GM21717 (cell line): ENCODE measurements at regions not wholly inside any gene's neighbourhood (a gene's known extent, or its start where the extent isn't known, plus 50 kb on each side); places are given as distances from the start of the nearest gene placed in this dataset.
"Not testable (repeated sequence)": the region's sequence is repeated elsewhere in the genome, so short reads cannot be mapped to it uniquely, and the experiment has no call there.

Source experiments
- ATAC-seq: cut with Tn5 transposase; IDR thresholded peaks from one replicate; pipeline ENCODE4 v1.9.1; 2021; ENCODE audit warnings: mild to moderate bottlenecking, moderate library complexity; ENCODE audit not compliant: unreplicated experiment

- ATAC-seq, result no peak
These were observed 84.1 kb upstream of the RGPD4 start for GRCh38 chr2:107742460-107743027.

DNA sequence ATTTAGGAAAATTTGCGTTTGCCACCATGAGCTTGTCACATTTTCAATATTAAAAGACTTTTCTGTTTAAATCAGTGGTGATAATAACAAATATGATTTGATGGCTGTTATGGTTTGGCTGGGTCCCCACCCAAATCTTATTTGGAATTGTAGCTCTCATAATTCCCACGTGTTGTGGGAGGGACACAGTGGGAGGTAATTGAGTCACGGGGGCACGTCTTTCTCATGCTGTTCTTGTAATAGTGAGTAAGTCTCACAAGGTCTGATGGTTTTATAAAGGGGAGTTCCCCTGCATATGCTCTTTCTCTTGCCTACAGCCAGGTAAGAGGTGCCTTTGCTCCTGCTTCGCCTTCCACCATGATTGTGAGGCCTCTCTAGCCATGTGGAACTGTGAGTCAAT lies 83.4 kb upstream of the RGPD4 start:
- no peak for ATAC-seq

DNA sequence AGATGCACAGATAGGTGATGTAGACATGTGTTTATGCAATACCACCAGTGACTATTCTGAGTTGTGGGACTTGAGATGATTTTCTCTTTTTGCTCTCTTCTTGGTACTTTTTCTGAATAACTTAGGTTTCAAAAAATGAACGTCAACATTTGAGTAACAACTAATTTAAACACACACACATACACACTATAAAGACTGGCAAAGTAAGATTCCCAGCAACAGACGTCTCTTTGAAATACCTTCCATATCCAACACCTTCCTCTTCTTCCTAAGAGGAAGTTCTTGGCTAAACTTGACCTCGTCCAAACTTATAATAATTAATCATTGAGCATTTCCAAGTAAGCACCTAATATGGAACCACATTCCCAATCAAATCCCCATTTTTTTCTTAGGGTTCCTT lies 81.6 kb upstream of the RGPD4 start:
- ATAC-seq, result no peak

DNA sequence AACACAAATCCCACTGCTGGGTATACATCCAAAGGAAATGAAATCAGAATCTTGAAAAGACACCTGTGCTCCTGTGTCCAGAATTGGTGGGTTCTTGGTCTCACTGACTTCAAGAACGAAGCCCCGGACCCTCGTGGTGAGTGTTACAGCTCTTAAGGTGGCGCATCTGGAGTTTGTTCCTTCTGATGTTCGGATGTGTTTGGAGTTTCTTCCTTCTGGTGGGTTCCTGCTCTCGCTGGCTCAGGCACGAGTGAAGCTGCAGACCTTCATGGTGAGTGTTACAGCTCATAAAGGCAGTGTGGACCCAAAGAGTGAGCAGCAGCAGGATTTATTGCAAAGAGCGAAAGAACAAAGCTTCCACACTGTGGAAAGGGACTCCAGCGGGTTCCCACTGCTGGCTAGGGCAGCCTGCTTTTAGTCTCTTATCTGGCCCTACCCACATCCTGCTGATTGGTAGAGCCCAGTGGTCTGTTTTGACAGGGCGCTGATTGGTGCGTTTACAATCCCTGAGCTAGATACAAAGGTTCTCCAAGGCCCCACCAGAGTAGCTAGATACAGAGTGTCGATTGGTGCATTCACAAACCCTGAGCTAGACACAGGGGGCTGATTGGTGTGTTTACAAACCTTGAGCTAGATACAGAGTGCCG lies 80.0 kb upstream of the RGPD4 start:
- ATAC-seq, result not testable (repeated sequence)

DNA sequence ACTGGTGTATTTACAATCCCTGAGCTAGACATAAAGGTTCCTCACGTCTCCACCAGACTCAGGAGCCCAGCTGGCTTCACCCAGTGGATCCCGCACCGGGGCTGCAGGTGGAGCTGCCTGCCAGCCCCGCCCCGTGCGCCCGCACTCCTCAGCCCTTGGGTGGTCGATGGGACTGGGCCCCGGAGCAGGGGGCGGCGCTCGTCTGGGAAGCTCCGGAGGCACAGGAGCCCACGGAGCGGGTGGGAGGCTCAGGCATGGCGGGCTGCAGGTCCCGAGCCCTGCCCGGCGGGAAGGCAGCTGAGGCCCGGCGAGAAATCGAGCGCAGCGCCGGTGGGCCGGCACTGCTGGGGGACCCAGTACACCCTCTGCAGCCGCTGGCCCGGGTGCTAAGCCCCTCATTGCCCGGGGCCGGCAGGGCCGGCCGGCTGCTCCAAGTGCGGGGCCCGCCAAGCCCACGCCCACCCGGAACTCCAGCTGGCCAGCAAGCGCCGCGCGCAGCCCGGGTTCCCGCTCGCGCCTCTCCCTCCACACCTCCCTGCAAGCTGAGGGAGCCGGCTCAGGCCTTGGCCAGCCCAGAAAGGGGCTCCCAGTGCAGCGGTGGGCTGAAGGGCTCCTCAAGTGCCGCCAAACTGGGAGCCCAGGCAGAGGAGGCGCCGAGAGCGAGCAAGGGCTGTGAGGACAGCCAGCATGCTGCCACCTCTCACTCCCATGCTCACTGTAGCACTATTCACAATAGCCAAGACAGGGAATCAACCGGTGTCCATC lies 79.3 kb upstream of the RGPD4 start:
- not testable (repeated sequence) for ATAC-seq

GRCh38 chr2:107747964-107748583 lies 78.6 kb upstream of the RGPD4 start:
- ATAC-seq, result no peak

DNA sequence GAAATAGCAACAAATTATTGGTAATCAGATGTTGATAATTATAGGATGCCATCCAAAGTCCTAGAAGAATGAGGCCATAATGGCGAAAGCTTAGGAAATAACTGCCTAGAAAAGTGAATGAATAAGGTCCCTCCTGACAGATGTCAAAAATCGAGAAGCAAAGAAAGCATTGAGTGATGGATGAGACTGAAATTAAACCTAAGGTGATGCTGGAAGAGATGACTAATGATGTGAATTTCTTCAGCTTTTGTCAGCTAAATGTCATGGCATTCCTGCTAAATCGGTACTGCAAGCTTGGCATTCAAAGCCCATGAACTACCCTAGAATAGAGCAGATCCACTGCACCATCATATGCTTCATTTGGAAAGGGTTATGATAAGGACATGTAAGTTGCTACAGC lies 74.8 kb upstream of the RGPD4 start:
- ATAC-seq, result no peak

- ATAC-seq, result not testable (repeated sequence)
These were observed 72.9 kb upstream of the RGPD4 start for GRCh38 chr2:107753806-107754205.

DNA sequence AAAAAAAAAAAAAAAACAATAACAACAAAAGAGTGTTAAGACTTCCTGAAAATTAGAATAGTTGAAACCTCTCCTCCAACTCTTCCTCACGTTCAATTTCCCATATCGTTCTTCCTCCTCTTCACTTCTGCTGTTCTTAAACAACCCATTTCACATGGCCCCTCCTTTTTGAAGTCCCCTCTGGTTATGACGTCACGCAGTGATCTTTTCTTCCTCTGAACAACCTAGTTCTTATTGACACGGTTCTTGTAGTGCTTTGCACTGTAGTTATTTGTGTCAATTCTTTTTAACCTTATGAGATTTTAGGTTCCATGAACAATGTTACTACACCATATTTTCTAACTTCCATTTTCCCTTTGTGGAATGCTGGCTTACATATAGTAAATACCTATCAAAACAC lies 69.5 kb upstream of the RGPD4 start:
- no peak for ATAC-seq

GRCh38 chr2:107760620-107761364 lies 65.9 kb upstream of the RGPD4 start:
- ATAC-seq, result no peak

GRCh38 chr2:107772353-107772752 lies 54.3 kb upstream of the RGPD4 start:
- ATAC-seq, result no peak

- ATAC-seq, result no peak
These were observed 51.5 kb upstream of the RGPD4 start for GRCh38 chr2:107775211-107775610.

DNA sequence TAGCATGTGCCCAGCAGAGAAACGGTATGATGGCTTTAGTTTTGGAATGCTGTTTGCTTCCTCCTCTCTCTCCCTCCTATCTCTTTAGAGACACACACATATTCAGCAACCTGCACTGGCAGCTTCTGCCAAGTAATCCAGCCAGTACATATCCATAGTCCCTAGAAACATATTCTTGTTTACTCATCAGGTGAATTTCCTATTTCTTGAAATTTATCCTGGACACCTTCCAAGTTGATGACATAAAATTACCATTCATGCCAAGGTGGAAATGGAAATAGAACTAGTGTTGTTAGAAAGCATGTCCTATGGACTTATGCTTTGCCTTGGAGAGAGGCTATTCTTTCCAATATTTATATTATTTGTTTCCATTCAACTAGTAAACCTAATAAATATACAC lies 50.9 kb upstream of the RGPD4 start:
- no peak for ATAC-seq

GRCh38 chr2:107776362-107776761 lies 50.3 kb upstream of the RGPD4 start:
- no peak for ATAC-seq
